Breast epithelium (tissue), 3 donors: ENCODE measurements at regions not wholly inside any gene's neighbourhood (a gene's known extent, or its start where the extent isn't known, plus 50 kb on each side); places are given as distances from the start of the nearest gene placed in this dataset.
"Not testable (repeated sequence)": the region's sequence is repeated elsewhere in the genome, so short reads cannot be mapped to it uniquely, and the experiment has no call there.

Experiments
- POLR2AphosphoS5 ChIP-seq, 3 donors: sonication (generic); formaldehyde crosslinking; IDR thresholded peaks; one replicate each; pipeline ENCODE4 v1.6.1; 2017; ENCODE audit warnings: antibody characterized with exemption in 3 of 3
- TF ChIP-seq, protein P1 (sequence below), 3 donors: fragments of 450-650 bp; IDR thresholded peaks; one replicate each; pipeline ENCODE4 v1.5.1; 2016 to 2017; ENCODE audit warnings: antibody characterized with exemption in 3 of 3, mild to moderate bottlenecking in 3 of 3, moderate library complexity in 3 of 3

- TF ChIP-seq POLR2AphosphoS5 (IDR thresholded peaks at IDR 0.05), result not testable (repeated sequence)
- TF ChIP-seq, protein P1, sequence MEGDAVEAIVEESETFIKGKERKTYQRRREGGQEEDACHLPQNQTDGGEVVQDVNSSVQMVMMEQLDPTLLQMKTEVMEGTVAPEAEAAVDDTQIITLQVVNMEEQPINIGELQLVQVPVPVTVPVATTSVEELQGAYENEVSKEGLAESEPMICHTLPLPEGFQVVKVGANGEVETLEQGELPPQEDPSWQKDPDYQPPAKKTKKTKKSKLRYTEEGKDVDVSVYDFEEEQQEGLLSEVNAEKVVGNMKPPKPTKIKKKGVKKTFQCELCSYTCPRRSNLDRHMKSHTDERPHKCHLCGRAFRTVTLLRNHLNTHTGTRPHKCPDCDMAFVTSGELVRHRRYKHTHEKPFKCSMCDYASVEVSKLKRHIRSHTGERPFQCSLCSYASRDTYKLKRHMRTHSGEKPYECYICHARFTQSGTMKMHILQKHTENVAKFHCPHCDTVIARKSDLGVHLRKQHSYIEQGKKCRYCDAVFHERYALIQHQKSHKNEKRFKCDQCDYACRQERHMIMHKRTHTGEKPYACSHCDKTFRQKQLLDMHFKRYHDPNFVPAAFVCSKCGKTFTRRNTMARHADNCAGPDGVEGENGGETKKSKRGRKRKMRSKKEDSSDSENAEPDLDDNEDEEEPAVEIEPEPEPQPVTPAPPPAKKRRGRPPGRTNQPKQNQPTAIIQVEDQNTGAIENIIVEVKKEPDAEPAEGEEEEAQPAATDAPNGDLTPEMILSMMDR (IDR thresholded peaks at IDR 0.05), result not testable (repeated sequence)
Observed at GRCh38 chr2:91573018-91573417, 2881.5 kb downstream of the RPIA start.
